Sigmoid colon (tissue), 6 donors: ENCODE measurements at regions not wholly inside any gene's neighbourhood (a gene's known extent, or its start where the extent isn't known, plus 50 kb on each side); places are given as distances from the start of the nearest gene placed in this dataset.
A peak's percentile ranks its signal among the peaks of the same experiment; 100 is the strongest.

Experiments used
- DNase-seq: peaks from one replicate; pipeline ENCODE4 v3.0.0-alpha.2; 2019
- H3K27ac ChIP-seq, 4 donors: fragments of 200-600 bp; sonication (generic); one replicate each; pipeline ENCODE4 v1.5.1; 2016 to 2019; ENCODE audit warnings: mild to moderate bottlenecking in 1 of 4
- H3K27me3 ChIP-seq, 3 donors: fragments of 200-600 bp; sonication (generic); one replicate each; pipeline ENCODE4 v1.5.1; 2019; ENCODE audit warnings: mild to moderate bottlenecking in 1 of 3
- H3K36me3 ChIP-seq, 4 donors: fragments of 200-600 bp; sonication (generic); one replicate each; pipeline ENCODE4 v1.5.1; 2016 to 2019
- H3K4me1 ChIP-seq, 4 donors: fragments of 200-600 bp; sonication (generic); one replicate each; pipeline ENCODE4 v1.5.1; 2017 to 2019
- H3K4me3 ChIP-seq, 4 donors: fragments of 200-600 bp; sonication (generic); one replicate each; pipeline ENCODE4 v1.5.1; 2017 to 2019; ENCODE audit warnings: mild to moderate bottlenecking in 2 of 4, moderate library complexity in 1 of 4
- H3K9me3 ChIP-seq, 4 donors: fragments of 200-600 bp in 3 of 4; sonication (generic) in 3 of 4; one replicate each; pipeline versions ENCODE4 v1.5.1 to v1.6.1; 2013 to 2019
- CTCF ChIP-seq, 4 experiments: fragments of 450-650 bp in 3 of 4; fragments of 200-600 bp in 1 of 4; IDR thresholded peaks; one replicate each; pipeline ENCODE4 v1.5.1; 2016 to 2019; ENCODE audit warnings: antibody characterized with exemption in 4 of 4, mild to moderate bottlenecking in 3 of 4, moderate library complexity in 2 of 4
- EP300 ChIP-seq, 4 donors: sonication (generic); formaldehyde crosslinking; IDR thresholded peaks; one replicate each; pipeline ENCODE4 v1.6.1; 2017; ENCODE audit warnings: antibody characterized with exemption in 4 of 4
- POLR2A ChIP-seq, 2 donors: fragments of 450-650 bp; IDR thresholded peaks; one replicate each; pipeline ENCODE4 v1.6.1; 2016; ENCODE audit warnings: antibody characterized with exemption in 2 of 2, mild to moderate bottlenecking in 2 of 2, moderate library complexity in 2 of 2
- POLR2AphosphoS5 ChIP-seq, 4 donors: sonication (generic); formaldehyde crosslinking; IDR thresholded peaks; one replicate each; pipeline ENCODE4 v1.6.1; 2017; ENCODE audit warnings: antibody characterized with exemption in 4 of 4
- WGBS, 2 donors: extraction: QIAGEN DNeasy Blood & Tissue Kit; methylation state at CpG; one replicate each; pipeline ENCODE4 v1.1.7; 2013; 5-methylcytosine and 5-hydroxymethylcytosine counted together
- intact Hi-C: fragments of 100-400 bp; cut with DNase I; formaldehyde crosslinking; loops from one replicate; pipeline ENCODE4 v1.15.1; 2023
- donor health status: healthy with polysubstance abuse.
- donor health status: healthy.

GRCh38 chr15:93202405-93202804 is 113.4 kb upstream of the RGMA start:
- no peaks in the 10 kb centered on the region for H3K9me3 ChIP-seq
- no peaks in the 10 kb centered on the region for H3K36me3 ChIP-seq
- no peaks in the 10 kb centered on the region for H3K27me3 ChIP-seq
- TF ChIP-seq CTCF (IDR thresholded peaks at IDR 0.05), result no peak
- H3K4me3 ChIP-seq, result no peak overlapping the region
- no peak for DNase-seq
- WGBS, 2 donors, result 85 to 90% methylated on average over 3 of the region's 3 CpGs
- intact Hi-C loops, result no loop called here
- H3K27ac ChIP-seq, result no peak overlapping the region
- H3K4me1 ChIP-seq, result no peaks in the 10 kb centered on the region

GRCh38 chr15:93201940-93202339 is 112.9 kb upstream of the RGMA start:
- Histone ChIP-seq H3K9me3 (no peaks in the 10 kb centered on the region), H3K27ac (no peak overlapping the region), H3K4me1 (no peaks in the 10 kb centered on the region), H3K27me3 (no peaks in the 10 kb centered on the region), H3K36me3 (no peaks in the 10 kb centered on the region), H3K4me3 (no peak overlapping the region)
- 63 to 72% methylated on average over 4 of the region's 4 CpGs for WGBS, 2 donors
- TF ChIP-seq POLR2AphosphoS5 (IDR thresholded peaks at IDR 0.05) (no peak), EP300 (IDR thresholded peaks at IDR 0.05) (no peak), CTCF (IDR thresholded peaks at IDR 0.05) (no peak), POLR2A (IDR thresholded peaks at IDR 0.05) (no peak)
- intact Hi-C loops, result no loop called here
- DNase-seq, result no peak

DNA sequence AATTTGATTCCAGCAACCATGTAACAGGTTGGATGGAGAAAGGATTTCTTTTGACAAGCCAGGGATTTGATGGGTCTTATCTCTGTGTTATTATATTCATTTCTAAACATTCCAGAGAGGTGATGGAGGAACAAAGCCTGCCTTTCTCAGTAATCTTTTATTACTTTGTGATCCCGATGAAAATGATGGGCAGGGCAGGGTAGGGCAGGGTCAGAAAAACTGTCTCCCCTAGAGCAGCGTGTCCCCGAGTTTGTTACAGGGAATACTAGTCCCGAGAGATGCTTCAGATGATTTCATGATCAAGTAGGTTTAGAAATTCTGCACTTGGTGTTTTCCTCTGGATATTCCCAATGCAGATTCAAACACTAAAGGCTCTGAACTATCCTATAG is 111.8 kb upstream of the RGMA start:
- TF ChIP-seq POLR2AphosphoS5 (IDR thresholded peaks at IDR 0.05), result no peak
- TF ChIP-seq CTCF (IDR thresholded peaks at IDR 0.05), result no peak
- Histone ChIP-seq H3K9me3 (no peaks in the 10 kb centered on the region), H3K4me1 (no peaks in the 10 kb centered on the region), H3K27ac (no peak overlapping the region), H3K4me3 (no peak overlapping the region), H3K27me3 (no peaks in the 10 kb centered on the region), H3K36me3 (no peaks in the 10 kb centered on the region)
- DNase-seq, result no peak
- intact Hi-C loops, result no loop called here
- 22 to 74% methylated on average over 4 of the region's 4 CpGs for WGBS, 2 donors

DNA sequence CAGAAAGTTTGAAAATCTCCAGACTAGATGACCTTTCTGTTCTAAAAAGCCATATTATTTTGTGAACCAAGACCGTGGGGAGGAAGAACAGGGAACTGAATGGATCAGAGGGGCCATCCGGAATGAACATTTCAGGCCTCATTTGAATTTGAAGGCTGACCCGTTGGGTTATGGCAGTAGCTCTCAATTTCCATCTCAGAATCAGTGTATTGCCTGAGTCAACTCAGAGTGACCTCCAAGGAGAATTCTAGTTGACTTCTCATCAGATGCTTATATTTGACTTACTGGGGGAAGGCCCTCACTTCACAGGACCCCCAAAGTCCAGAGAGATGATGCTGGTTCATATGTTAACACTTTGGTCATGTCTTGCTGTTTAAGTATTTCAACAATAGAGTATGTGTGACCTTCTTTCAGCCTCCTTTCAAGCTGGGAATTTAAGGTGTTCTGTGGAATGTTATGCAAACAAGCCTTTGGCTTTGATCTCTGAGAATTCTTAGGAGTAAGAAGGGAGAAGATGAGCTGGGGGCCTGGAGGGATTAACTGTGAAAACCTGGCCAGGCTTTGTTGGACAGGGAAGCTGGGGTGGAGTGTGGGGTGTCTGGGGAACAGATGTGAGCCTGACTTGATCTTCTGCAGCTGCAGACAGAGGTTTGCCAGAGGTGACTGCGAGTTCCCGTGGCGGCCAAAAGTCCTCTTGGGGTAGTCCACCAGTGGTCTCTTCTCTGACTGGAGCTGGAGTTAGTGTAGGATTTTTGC is 111.2 kb upstream of the RGMA start:
- 54 to 65% methylated on average over 6 of the region's 6 CpGs for WGBS, 2 donors
- Histone ChIP-seq H3K4me3 (no peak overlapping the region), H3K36me3 (no peaks in the 10 kb centered on the region), H3K27ac (no peak overlapping the region), H3K9me3 (no peaks in the 10 kb centered on the region), H3K4me1 (no peaks in the 10 kb centered on the region), H3K27me3 (no peaks in the 10 kb centered on the region)
- intact Hi-C loops, result no loop called here
- peak; percentile 68 for DNase-seq
- no peak for TF ChIP-seq CTCF (IDR thresholded peaks at IDR 0.05)
- TF ChIP-seq EP300 (IDR thresholded peaks at IDR 0.05), result no peak
- peak in 1 of 4 donors; percentile 26 for TF ChIP-seq POLR2AphosphoS5 (IDR thresholded peaks at IDR 0.05)

DNA sequence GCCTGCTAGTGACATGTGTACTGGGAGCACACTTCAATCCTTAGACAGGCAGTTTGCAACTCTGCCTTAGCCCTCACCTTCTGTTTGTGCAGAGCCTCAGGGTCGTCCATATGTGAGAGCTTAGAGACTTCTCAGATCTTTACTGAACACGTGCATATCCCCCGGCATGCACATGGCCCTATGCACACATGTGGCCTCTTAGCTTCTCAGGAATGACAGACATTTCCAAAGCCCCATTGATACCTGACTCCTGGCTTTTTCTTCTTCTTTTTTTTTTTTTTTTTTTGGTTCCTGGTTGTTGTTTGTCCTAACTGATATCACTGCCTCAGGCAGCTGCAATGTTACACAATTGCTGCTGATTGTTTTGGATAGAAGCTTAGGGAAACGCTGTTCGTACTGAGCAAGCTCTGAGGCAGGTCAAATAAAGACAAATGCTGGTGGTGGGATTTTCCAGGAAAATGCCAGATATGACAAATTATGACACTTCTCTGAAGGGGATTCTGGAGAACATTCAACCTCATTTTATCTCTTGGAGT is 107.2 kb upstream of the RGMA start:
- no peaks in the 10 kb centered on the region for H3K36me3 ChIP-seq
- no peaks in the 10 kb centered on the region for H3K9me3 ChIP-seq
- H3K27ac ChIP-seq, result no peak overlapping the region
- intact Hi-C loops, result no loop called here
- no peak overlapping the region for H3K4me3 ChIP-seq
- DNase-seq, result no peak
- H3K4me1 ChIP-seq, result no peaks in the 10 kb centered on the region
- TF ChIP-seq POLR2A (IDR thresholded peaks at IDR 0.05) (no peak), EP300 (IDR thresholded peaks at IDR 0.05) (no peak), CTCF (IDR thresholded peaks at IDR 0.05) (no peak), POLR2AphosphoS5 (IDR thresholded peaks at IDR 0.05) (no peak)
- H3K27me3 ChIP-seq, result no peaks in the 10 kb centered on the region
- 67% methylated on average over 5 of the region's 5 CpGs for WGBS, 2 donors
